GM12892 (cell line): ENCODE measurements at regions not wholly inside any gene's neighbourhood (a gene's known extent, or its start where the extent isn't known, plus 50 kb on each side); places are given as distances from the start of the nearest gene placed in this dataset.

Experiments
- POLR2AphosphoS5 ChIP-seq: IDR thresholded peaks from 2 replicates; pipeline ENCODE4 v1.6.1; 2011; ENCODE audit warnings: low read depth, low read length, control low read depth
- TAF1 ChIP-seq: IDR thresholded peaks from 2 replicates; pipeline ENCODE4 v1.6.1; 2011; ENCODE audit warnings: low read depth, mild to moderate bottlenecking, control low read depth, low read length, borderline replicate concordance

GRCh38 chr4:66225539-66225938, 555.2 kb upstream of the EPHA5 start:
- no peak for TF ChIP-seq POLR2AphosphoS5
- no peak for TF ChIP-seq TAF1
